Central memory CD8-positive, alpha-beta T cell (primary cell): ENCODE measurements at regions not wholly inside any gene's neighbourhood (a gene's known extent, or its start where the extent isn't known, plus 50 kb on each side); places are given as distances from the start of the nearest gene placed in this dataset.

Source experiments
- ATAC-seq: fragments of 150-1000 bp; cut with Tn5 transposase; replicated peaks from 2 replicates; pipeline ENCODE4 v1.10.0; 2022; ENCODE audit warnings: mild to moderate bottlenecking, moderate FRiP score, moderate number of reproducible peaks; ENCODE audit not compliant: poor library complexity, severe bottlenecking; ENCODE audit errors: extremely low read depth
- DNase-seq, 2 donors: peaks; one replicate each; pipeline ENCODE4 v3.0.0; 2021; ENCODE audit warnings: low spot score in 2 of 2
- H3K27ac Mint-ChIP-seq: one replicate; pipeline ENCODE4 v1.8.0; 2022; ENCODE audit warnings: low read depth, mild to moderate bottlenecking, moderate library complexity, mixed read lengths
- H3K27me3 Mint-ChIP-seq: one replicate; pipeline ENCODE4 v1.8.0; 2022; ENCODE audit warnings: mixed read lengths
- H3K36me3 Mint-ChIP-seq: one replicate; pipeline ENCODE4 v1.8.0; 2022; ENCODE audit warnings: mild to moderate bottlenecking, moderate library complexity, mixed read lengths; ENCODE audit not compliant: insufficient read depth
- H3K4me1 Mint-ChIP-seq: one replicate; pipeline ENCODE4 v1.8.0; 2022; ENCODE audit warnings: mixed read lengths
- H3K4me3 Mint-ChIP-seq: one replicate; pipeline ENCODE4 v1.8.0; 2022; ENCODE audit warnings: mild to moderate bottlenecking, moderate library complexity, mixed read lengths
- H3K9me3 Mint-ChIP-seq: one replicate; pipeline ENCODE4 v1.8.0; 2022; ENCODE audit warnings: mixed read lengths

DNA sequence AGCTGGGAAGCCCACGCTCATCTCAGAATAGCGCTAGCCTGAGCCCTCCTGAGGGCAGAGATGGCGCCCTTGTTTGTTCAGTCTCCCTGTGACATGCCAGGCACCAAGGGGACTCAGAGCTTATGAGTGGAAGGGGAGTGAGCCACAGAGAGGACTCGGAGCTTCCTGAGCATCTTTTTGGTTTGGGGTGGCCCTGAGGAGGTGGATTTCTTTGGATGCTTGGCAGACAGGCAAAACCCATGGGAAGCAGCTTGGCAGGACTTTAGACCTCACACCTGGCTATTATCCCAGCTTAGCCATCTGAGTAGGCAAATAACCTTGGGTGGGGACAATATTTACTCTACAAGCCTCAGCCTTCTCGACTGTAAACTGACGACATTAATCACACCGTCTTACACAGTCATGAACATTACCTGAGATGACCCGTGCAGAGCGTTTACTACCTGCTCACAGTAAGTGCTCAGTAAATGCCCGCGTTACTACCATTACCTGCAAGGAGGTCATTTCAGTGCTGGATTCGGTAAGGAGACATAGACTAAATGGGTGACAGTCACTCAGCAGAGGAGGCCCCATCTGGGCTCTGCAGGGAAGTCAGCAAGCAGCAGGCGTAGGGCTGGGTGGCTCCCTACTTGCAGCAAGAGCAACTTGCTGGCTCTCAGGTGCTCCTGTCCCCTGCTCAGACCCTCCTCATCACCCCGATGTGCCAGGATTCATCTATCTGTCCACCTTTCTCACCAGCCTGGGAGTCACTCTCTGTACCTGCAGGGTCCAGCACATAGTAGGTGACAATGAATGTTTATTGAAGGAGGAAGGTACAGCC is 54.9 kb downstream of the KLHDC7A start:
- ATAC-seq (no peak), DNase-seq (no peak)
- H3K4me3 Mint-ChIP-seq = no peak overlapping the region
- H3K36me3 Mint-ChIP-seq = no peaks in the 10 kb centered on the region
- no peaks in the 10 kb centered on the region for H3K4me1 Mint-ChIP-seq
- H3K27me3 Mint-ChIP-seq = peaks cover 84% of the 10 kb centered on the region
- H3K9me3 Mint-ChIP-seq = no peaks in the 10 kb centered on the region
- no peak overlapping the region for H3K27ac Mint-ChIP-seq

DNA sequence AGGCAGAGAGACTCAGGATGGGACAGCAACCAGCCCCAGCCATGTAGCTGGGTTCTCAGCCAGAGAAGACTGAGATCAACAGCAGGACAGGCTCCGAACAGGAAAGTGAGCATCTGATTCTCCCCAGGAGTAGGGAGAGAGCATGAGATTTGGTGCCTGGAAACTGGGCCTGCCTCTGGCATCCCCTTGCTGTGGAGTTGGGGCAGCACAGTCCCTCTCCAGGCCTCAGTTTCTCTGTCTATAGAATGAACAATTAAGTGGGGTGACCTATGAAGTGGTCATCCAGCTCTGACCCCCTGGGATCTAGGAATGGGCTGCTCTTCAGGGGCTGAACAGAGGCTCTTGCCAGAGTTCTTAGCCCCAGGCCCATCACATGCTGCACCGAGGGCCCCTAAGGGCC is 55.6 kb downstream of the KLHDC7A start:
- no peak for ATAC-seq
- Mint-ChIP-seq H3K9me3 (no peaks in the 10 kb centered on the region), H3K36me3 (no peaks in the 10 kb centered on the region), H3K4me1 (no peaks in the 10 kb centered on the region), H3K27ac (no peak overlapping the region), H3K4me3 (no peak overlapping the region), H3K27me3 (peaks cover 87% of the 10 kb centered on the region)
- no peak for DNase-seq

DNA sequence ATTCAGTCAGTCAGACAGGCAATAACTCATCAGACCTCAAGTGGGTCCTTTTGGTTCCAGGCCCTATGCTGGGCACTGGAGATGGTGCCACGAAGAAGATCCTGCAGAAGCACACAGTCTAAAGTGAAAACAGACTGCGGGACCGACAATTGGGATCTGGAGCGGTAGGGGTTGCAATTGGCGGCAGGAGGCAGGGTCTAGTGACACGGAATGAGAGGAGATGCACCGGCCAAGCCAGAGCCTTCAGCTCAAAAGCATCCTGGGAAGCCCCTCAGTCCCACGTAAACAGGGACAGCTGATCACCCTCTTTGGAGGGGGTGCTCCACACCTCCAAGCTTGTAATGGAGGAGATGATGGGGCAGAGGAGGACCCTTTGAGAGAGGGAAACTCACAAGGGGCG is 56.2 kb downstream of the KLHDC7A start:
- no peak for DNase-seq
- Mint-ChIP-seq H3K36me3 (no peaks in the 10 kb centered on the region), H3K4me1 (no peaks in the 10 kb centered on the region), H3K9me3 (no peaks in the 10 kb centered on the region), H3K27ac (no peak overlapping the region), H3K27me3 (peaks cover 87% of the 10 kb centered on the region), H3K4me3 (no peak overlapping the region)
- no peak for ATAC-seq

DNA sequence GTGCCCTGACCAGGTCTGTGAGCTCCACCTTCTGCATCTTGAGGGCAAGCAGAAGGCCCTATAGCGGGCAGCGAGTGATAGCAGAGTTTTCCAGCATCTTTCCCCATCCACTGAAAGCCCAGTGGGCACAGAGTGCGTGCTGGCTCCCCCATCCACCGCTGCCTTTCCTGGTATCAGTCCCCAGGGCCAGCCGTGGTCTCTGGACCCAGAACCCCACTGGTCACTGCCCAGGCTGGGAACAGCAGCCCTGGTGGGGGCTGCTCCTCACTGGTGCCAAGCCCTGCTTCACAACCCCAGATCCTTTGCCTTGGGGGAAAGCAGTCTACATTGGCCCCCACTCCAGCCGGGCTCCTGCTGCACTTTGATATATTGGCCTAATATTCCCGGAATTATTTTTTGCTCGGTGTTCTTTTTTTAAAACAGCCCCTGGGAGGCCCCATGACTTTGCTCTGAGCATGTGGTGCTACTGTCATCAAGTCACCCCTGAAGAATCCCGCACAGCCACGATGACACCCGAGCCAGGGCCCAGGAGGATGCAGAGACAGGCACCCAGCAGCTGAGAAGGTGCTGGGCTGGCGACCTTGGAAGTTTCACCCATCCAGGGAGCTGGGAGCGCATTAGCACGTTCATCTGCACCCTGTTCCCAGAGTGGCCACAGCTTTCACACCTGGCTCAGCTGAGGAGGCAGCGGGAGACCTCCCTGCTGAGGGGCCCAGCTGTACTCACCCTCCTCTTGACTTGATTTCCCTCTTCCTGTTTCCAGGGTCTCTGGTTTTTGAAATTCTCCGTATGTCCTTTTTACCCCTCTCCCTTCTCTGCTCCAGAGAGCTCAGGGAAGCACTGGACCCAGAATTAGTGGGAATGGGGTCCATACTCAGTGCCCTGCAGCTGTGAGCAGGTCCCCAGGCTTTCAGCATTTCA is 56.9 kb downstream of the KLHDC7A start:
- H3K4me3 Mint-ChIP-seq = no peak overlapping the region
- DNase-seq (no peak), ATAC-seq (no peak)
- no peaks in the 10 kb centered on the region for H3K4me1 Mint-ChIP-seq
- H3K36me3 Mint-ChIP-seq = no peaks in the 10 kb centered on the region
- no peak overlapping the region for H3K27ac Mint-ChIP-seq
- no peaks in the 10 kb centered on the region for H3K9me3 Mint-ChIP-seq
- peaks cover 87% of the 10 kb centered on the region for H3K27me3 Mint-ChIP-seq

DNA sequence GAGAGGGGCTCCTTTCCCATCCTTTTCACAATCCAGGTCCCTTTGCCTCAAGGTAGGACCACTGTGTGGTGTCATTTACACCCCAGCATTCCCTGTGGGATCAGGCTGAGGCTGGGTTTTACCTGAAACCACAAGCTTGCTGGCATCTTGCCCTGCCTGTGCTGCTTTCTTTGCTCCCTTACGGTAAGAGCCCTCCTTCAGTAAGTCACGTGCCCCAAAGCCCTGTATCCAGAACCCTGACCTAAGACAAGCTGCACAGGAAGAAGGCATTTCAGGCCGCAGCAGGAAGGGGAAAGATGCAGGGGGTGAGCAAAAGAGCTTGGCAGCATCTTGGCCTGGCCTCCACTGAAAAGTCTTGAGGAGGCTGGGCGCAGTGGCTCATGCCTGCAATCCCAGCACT is 58.4 kb downstream of the KLHDC7A start:
- Mint-ChIP-seq H3K36me3 (no peaks in the 10 kb centered on the region), H3K27ac (no peak overlapping the region), H3K4me3 (no peak overlapping the region), H3K9me3 (no peaks in the 10 kb centered on the region), H3K27me3 (peaks cover 90% of the 10 kb centered on the region), H3K4me1 (no peaks in the 10 kb centered on the region)
- no peak for ATAC-seq
- DNase-seq = peak in 1 of 2 donors; percentile 2

DNA sequence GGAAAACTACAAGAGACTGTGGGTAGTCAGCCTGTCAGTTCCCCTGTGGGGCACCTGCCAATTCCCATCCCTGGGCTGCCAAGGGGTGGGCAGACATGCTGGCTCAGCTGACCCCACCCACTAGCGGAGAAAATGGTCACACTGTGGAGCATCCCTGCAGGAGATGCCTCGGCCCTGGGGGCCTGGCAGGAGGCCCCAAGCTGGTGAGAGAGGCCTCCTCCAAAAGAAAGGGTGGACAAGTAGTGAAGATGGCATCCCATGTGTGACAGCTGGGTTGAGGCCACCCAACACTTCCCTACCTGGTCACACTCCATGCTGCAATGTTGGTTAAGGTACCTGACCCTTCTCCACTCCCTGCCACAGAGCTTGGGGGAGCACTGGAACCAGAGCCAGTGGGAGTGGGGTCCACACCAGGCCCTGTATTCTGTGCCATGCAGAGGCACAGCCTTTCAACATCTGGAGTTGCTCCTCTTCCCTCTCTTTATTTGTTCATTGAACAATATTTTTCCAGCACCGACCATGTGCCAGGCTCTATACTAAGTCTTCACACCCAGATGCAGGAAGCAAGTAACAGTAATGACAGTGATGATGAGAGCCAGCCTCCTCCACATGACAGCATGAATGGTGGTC is 59.5 kb downstream of the KLHDC7A start:
- H3K27me3 Mint-ChIP-seq = peaks cover 91% of the 10 kb centered on the region
- no peaks in the 10 kb centered on the region for H3K4me1 Mint-ChIP-seq
- no peak for DNase-seq
- no peak overlapping the region for H3K4me3 Mint-ChIP-seq
- H3K27ac Mint-ChIP-seq = no peak overlapping the region
- no peaks in the 10 kb centered on the region for H3K36me3 Mint-ChIP-seq
- no peak for ATAC-seq
- H3K9me3 Mint-ChIP-seq = no peaks in the 10 kb centered on the region

DNA sequence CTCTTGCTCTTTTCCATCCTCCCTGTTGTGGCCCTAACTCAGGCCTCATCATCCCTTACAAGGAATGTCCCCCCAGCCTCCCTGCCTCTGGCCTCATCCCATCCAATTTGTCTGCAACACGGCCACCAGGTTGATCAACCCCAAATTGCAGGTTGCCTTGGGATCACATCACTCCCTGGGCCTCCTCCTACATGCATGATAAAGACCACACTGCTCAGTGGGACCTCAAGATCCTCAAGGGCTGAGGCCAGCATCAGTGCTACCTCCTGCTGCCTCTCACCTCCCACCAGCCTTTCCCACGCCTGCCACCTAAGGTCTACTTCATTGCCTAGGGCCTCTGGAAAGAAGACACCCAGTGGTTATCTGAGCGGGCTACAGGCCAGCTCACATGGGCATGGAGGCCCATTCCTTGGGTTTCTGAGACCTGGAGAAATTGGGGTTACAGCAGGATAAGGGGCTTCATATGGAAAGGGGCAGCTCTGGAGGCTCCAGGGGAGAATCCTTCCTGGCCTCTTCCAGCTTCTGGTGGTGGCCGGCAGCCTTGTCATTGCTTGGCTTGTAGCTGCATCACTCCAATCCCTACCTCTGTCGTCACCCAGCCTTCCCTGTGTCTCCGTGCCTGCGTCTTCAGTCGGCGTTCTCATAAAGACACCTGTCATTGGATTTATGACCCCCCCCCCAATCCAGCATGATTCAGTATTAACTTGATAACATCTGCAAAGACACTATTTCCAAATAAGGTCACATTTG is 60.5 kb downstream of the KLHDC7A start:
- Mint-ChIP-seq H3K4me1 (no peaks in the 10 kb centered on the region), H3K4me3 (no peak overlapping the region), H3K27me3 (peaks cover 96% of the 10 kb centered on the region), H3K9me3 (no peaks in the 10 kb centered on the region), H3K27ac (no peak overlapping the region), H3K36me3 (no peaks in the 10 kb centered on the region)
- DNase-seq = no peak
- no peak for ATAC-seq

DNA sequence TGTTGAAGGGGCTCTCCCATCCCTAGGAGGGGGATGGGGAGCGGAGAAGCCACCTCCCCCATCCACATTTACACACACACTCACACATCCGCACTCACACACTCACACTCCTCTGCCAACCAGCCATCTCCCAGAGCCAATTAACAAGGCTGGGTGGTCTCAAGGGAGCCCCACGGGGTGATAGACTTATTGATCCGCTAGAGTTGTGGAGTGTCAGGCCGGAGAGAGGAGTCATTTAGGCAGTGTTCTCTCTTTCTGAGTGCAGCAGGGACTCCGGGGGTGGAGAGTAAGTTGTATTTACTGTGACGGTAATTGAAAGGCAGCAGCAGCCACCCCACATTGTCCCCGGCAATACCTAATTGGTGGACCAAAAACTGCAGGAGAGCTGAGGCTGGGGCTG is 61.6 kb downstream of the KLHDC7A start:
- Mint-ChIP-seq H3K4me3 (no peak overlapping the region), H3K9me3 (no peaks in the 10 kb centered on the region), H3K4me1 (no peaks in the 10 kb centered on the region), H3K27me3 (peaks cover 95% of the 10 kb centered on the region), H3K36me3 (no peaks in the 10 kb centered on the region), H3K27ac (no peak overlapping the region)
- no peak for ATAC-seq
- DNase-seq = no peak

DNA sequence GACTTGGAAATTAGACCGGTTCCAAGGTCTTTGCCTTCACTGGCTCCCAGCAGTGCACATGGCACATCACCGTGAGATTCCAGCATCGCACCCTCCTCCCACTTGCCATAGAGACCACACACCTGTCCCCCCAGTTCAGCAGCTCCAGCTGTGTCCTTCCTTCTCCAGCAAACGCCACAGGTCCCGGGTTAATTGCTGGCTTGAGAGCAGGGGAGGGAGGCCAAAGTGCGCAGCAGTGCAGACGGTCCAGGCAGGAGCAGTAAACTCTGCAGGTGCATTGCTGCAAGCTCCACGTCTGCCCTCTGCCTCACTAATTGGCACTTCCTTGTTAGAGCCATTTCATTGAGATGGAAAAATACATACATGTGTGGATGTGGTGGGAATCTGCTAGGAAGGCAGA is 65.3 kb downstream of the KLHDC7A start:
- ATAC-seq (no peak), DNase-seq (no peak)
- Mint-ChIP-seq H3K27ac (no peak overlapping the region), H3K27me3 (peaks cover 93% of the 10 kb centered on the region), H3K4me1 (no peaks in the 10 kb centered on the region), H3K36me3 (no peaks in the 10 kb centered on the region), H3K9me3 (no peaks in the 10 kb centered on the region), H3K4me3 (no peak overlapping the region)

DNA sequence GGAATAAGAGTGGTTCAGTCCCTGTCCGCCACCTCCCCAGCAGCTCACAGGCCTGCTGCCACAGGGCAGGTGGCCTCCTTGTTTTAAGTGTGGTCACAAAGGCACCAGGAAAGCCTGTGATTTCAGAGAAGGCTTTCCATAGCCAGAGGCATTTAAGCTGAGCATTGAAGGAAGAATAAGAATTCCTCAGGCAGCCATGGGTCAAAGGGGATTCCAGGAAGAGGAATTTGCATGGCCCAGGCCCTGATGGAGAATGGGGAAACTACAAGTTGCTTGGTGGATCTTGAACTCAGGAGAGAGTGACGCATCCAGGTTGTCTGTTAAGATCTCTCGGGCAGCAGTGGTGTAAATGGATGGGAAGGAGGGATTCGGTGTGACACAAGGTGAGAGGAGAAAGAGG is 66.7 kb downstream of the KLHDC7A start:
- H3K4me3 Mint-ChIP-seq = no peak overlapping the region
- no peak for DNase-seq
- H3K4me1 Mint-ChIP-seq = no peaks in the 10 kb centered on the region
- no peaks in the 10 kb centered on the region for H3K9me3 Mint-ChIP-seq
- no peak overlapping the region for H3K27ac Mint-ChIP-seq
- H3K36me3 Mint-ChIP-seq = no peaks in the 10 kb centered on the region
- H3K27me3 Mint-ChIP-seq = peaks cover 86% of the 10 kb centered on the region
- no peak for ATAC-seq

DNA sequence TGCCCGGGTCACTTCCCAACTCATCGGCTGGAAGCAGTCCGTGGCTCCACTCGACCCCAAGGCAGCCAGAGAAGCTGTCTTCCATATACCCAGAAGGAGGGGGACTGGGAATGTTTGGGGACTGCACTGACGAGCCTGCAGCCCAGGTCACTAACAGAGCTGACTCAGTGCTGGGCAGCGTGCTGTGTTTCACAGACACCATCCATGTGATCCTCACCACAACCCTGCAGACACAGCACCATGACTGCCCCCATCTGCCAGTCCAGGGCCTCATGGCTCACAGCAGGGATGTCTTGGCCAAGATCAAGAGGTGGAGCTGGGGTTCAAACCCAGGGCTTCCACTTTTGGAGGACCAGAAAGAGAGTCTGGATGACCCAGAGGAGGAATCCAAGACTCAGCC is 67.9 kb downstream of the KLHDC7A start:
- DNase-seq (no peak), ATAC-seq (no peak)
- Mint-ChIP-seq H3K4me3 (no peak overlapping the region), H3K27me3 (peaks cover 86% of the 10 kb centered on the region), H3K27ac (no peak overlapping the region), H3K36me3 (no peaks in the 10 kb centered on the region), H3K9me3 (no peaks in the 10 kb centered on the region), H3K4me1 (no peaks in the 10 kb centered on the region)

DNA sequence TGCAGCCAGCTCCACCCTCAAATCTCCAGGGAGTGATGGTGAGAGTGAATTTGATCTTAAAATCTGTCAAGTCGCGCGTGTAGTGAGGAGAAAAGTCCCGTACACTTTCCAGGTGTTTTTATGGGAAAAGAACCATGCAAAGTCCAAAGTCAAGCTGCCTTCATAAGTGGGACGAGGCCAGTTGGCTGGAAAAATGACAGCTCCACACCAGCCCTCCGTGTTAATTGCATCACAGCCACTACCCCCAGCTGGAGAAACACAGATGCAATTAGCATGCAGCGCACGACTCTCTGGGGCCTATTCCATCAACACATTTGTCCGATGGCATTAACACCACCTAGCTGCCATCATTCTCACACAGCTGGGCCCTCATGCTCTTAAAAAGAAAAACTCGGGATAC is 68.4 kb downstream of the KLHDC7A start:
- H3K27ac Mint-ChIP-seq = no peak overlapping the region
- no peak for DNase-seq
- H3K4me3 Mint-ChIP-seq = no peak overlapping the region
- H3K27me3 Mint-ChIP-seq = peaks cover 86% of the 10 kb centered on the region
- ATAC-seq = no peak
- H3K4me1 Mint-ChIP-seq = no peaks in the 10 kb centered on the region
- no peaks in the 10 kb centered on the region for H3K36me3 Mint-ChIP-seq
- H3K9me3 Mint-ChIP-seq = no peaks in the 10 kb centered on the region
